ENCODE measurements at regions not wholly inside any gene's neighbourhood (a gene's known extent, or its start where the extent isn't known, plus 50 kb on each side); places are given as distances from the start of the nearest gene placed in this dataset.

GRCh38 chr6:67459556-67459955 lies 1175.5 kb upstream of the ADGRB3 start:
- no peak for TF ChIP-seq FOXM1 (IDR thresholded peaks at IDR 0.05; ENCODE audit: borderline replicate concordance, low read depth)
- TF ChIP-seq TEAD4 (IDR thresholded peaks at IDR 0.05), result no peak
- no peak for TF ChIP-seq EP300 (IDR thresholded peaks at IDR 0.05; ENCODE audit: borderline replicate concordance)
- TF ChIP-seq MAX (IDR thresholded peaks at IDR 0.05), result no peak
- TF ChIP-seq REST (IDR thresholded peaks at IDR 0.05; ENCODE audit: low read depth), result no peak
- no peak for TF ChIP-seq TCF12 (IDR thresholded peaks at IDR 0.05; ENCODE audit: low read depth)
- no peak for TF ChIP-seq CEBPB (IDR thresholded peaks at IDR 0.05)
